SK-N-SH (cell line): ENCODE measurements at regions not wholly inside any gene's neighbourhood (a gene's known extent, or its start where the extent isn't known, plus 50 kb on each side); places are given as distances from the start of the nearest gene placed in this dataset.
A peak's percentile ranks its signal among the peaks of the same experiment; 100 is the strongest.

Experiments used
- CTCF ChIA-PET: fragments of 300-600, 350-600 bp; formaldehyde crosslinking; extraction: SDS; loops from one replicate; lab custom pipeline; 2021; lab: Yijun Ruan, JAX
- POLR2A ChIA-PET: fragments of 350-600 bp; sonication (Branson Sonifier 250); formaldehyde crosslinking; extraction: SDS; loops from one replicate; lab custom pipeline; 2020; ENCODE audit warnings: antibody characterized with exemption, inconsistent platforms; lab: Yijun Ruan, JAX
- DNase-seq: peaks from one replicate; pipeline ENCODE4 v3.0.0; 2012
- H2AFZ ChIP-seq: fragments of 200-600 bp; sonication (generic); 2 replicates; pipeline ENCODE4 v1.8.1; 2016; ENCODE audit warnings: antibody characterized with exemption, mild to moderate bottlenecking, low read depth
- H3F3A ChIP-seq: fragments of 200-600 bp; sonication (generic); replicated peaks from 2 replicates; pipeline ENCODE3; 2016; ENCODE audit warnings: antibody characterized with exemption, mild to moderate bottlenecking; ENCODE audit not compliant: insufficient read depth
- H3K27ac ChIP-seq, 2 experiments: fragments of 200-500 bp in 1 of 2; fragments of 200-600 bp in 1 of 2; sonication (Bioruptor generic) in 1 of 2; sonication (generic), shearing (Covaris generic) in 1 of 2; 2 replicates each; pipeline versions ENCODE4 v1.5.1 to v1.6.1; 2014 to 2016; ENCODE audit warnings: low read depth in 2 of 2, inconsistent platforms in 1 of 2, low read length in 1 of 2, mild to moderate bottlenecking in 1 of 2, mixed read lengths in 1 of 2
- H3K27me3 ChIP-seq: fragments of 200-600 bp; sonication (generic), shearing (Covaris generic); 2 replicates; pipeline ENCODE4 v1.6.1; 2016; ENCODE audit warnings: mixed run types; ENCODE audit not compliant: insufficient read depth
- H3K36me3 ChIP-seq, 2 experiments: fragments of 200-500 bp in 1 of 2; fragments of 200-600 bp in 1 of 2; sonication (Bioruptor generic) in 1 of 2; sonication (generic) in 1 of 2; replicated peaks in 1 of 2; 2 replicates each; pipeline versions ENCODE3 to v1.5.1; 2014 to 2016; ENCODE audit warnings: low read length in 1 of 2, mild to moderate bottlenecking in 1 of 2; ENCODE audit not compliant: insufficient read depth in 2 of 2, control insufficient read depth in 1 of 2
- H3K4me1 ChIP-seq, 2 experiments: fragments of 200-500 bp in 1 of 2; fragments of 200-600 bp in 1 of 2; sonication (Bioruptor generic) in 1 of 2; sonication (generic), shearing (Covaris generic) in 1 of 2; 2 replicates each; pipeline versions ENCODE4 v1.5.1 to v1.6.1; 2014 to 2016; ENCODE audit warnings: low read depth in 1 of 2, low read length in 1 of 2, mixed run types in 1 of 2; ENCODE audit not compliant: insufficient read depth in 2 of 2, control insufficient read depth in 1 of 2
- H3K4me2 ChIP-seq: fragments of 200-600 bp; sonication (generic), shearing (Covaris generic); 2 replicates; pipeline ENCODE4 v1.6.1; 2017; ENCODE audit warnings: mixed run types
- H3K4me3 ChIP-seq, 2 experiments: fragments of 200-500 bp in 1 of 2; fragments of 200-600 bp in 1 of 2; sonication (Bioruptor generic) in 1 of 2; sonication (generic), shearing (Covaris generic) in 1 of 2; 2 replicates each; pipeline versions ENCODE4 v1.5.1 to v1.8.1; 2014 to 2016; ENCODE audit warnings: low read depth in 2 of 2, inconsistent platforms in 1 of 2, low read length in 1 of 2, mild to moderate bottlenecking in 1 of 2, mixed read lengths in 1 of 2, moderate library complexity in 1 of 2
- H3K79me2 ChIP-seq: fragments of 200-600 bp; sonication (generic); 2 replicates; pipeline ENCODE4 v1.8.1; 2017; ENCODE audit warnings: mild to moderate bottlenecking; ENCODE audit not compliant: insufficient read depth
- H3K9ac ChIP-seq: fragments of 200-600 bp; sonication (generic); 2 replicates; pipeline ENCODE4 v1.6.1; 2017; ENCODE audit warnings: mixed run types
- H3K9me2 ChIP-seq: fragments of 200-600 bp; sonication (generic); 2 replicates; pipeline ENCODE4 v1.6.1; 2017; ENCODE audit warnings: mixed run types
- H3K9me3 ChIP-seq: fragments of 200-600 bp; sonication (generic); 2 replicates; pipeline ENCODE4 v1.6.1; 2017; ENCODE audit warnings: mixed run types, mild to moderate bottlenecking, moderate library complexity
- H4K20me1 ChIP-seq: fragments of 200-600 bp; sonication (generic); 2 replicates; pipeline ENCODE4 v1.6.1; 2017; ENCODE audit warnings: mild to moderate bottlenecking, mixed run types; ENCODE audit not compliant: insufficient read depth
- CTCF ChIP-seq: fragments of 200-600 bp; sonication (generic); IDR thresholded peaks from 2 replicates; pipeline ENCODE4 v1.6.1; 2017; ENCODE audit warnings: antibody characterized with exemption, mild to moderate bottlenecking, moderate library complexity
- ELF1 ChIP-seq: IDR thresholded peaks from 2 replicates; pipeline ENCODE4 v1.4.0; 2012
- EP300 ChIP-seq, 2 experiments: IDR thresholded peaks; 2 replicates each; pipeline versions ENCODE4 v1.4.0 to v1.6.1; 2012; ENCODE audit warnings: borderline replicate concordance in 1 of 2, low read depth in 1 of 2, low read length in 1 of 2
- EZH2phosphoT487 ChIP-seq: fragments of 200-600 bp; sonication (generic); IDR thresholded peaks from 2 replicates; pipeline ENCODE4 v1.6.1; 2017; ENCODE audit warnings: low read depth, mixed run types, mild to moderate bottlenecking, antibody characterized with exemption, moderate library complexity, borderline replicate concordance
- FOXM1 ChIP-seq: IDR thresholded peaks from 2 replicates; pipeline ENCODE4 v1.4.0; 2012; ENCODE audit warnings: low read depth, mild to moderate bottlenecking
- GATA2 ChIP-seq: sonication (generic); formaldehyde crosslinking; IDR thresholded peaks from 2 replicates; pipeline ENCODE4 v1.5.0; 2020; ENCODE audit warnings: mild to moderate bottlenecking, missing genetic modification reagents
- IRF3 ChIP-seq: fragments of 150-350 bp; IDR thresholded peaks from 2 replicates; pipeline ENCODE4 v1.6.1; 2016; ENCODE audit warnings: mild to moderate bottlenecking, low read depth, low read length
- JUND ChIP-seq: IDR thresholded peaks from 2 replicates; pipeline ENCODE4 v1.4.0; 2012
- MAX ChIP-seq: IDR thresholded peaks from 2 replicates; pipeline ENCODE4 v1.4.0; 2012; ENCODE audit warnings: low read depth
- MXI1 ChIP-seq: IDR thresholded peaks from 2 replicates; pipeline ENCODE4 v1.6.1; 2012; ENCODE audit warnings: mild to moderate bottlenecking, low read depth, low read length, improper control_type of control experiment
- NFIC ChIP-seq: IDR thresholded peaks from 2 replicates; pipeline ENCODE4 v1.4.0; 2012; ENCODE audit warnings: borderline replicate concordance
- RAD21 ChIP-seq: IDR thresholded peaks from 2 replicates; pipeline ENCODE4 v1.6.1; 2012; ENCODE audit warnings: mild to moderate bottlenecking, low read length
- RCOR1 ChIP-seq: fragments of 150-350 bp; IDR thresholded peaks from 2 replicates; pipeline ENCODE4 v1.6.1; 2017; ENCODE audit warnings: antibody characterized with exemption, low read length
- SIN3A ChIP-seq: IDR thresholded peaks from 2 replicates; pipeline ENCODE4 v1.6.1; 2012; ENCODE audit warnings: low read depth, mild to moderate bottlenecking, low read length, moderate library complexity, borderline replicate concordance
- SMC3 ChIP-seq: IDR thresholded peaks from 2 replicates; pipeline ENCODE4 v1.6.1; 2012; ENCODE audit warnings: low read depth, low read length, improper control_type of control experiment
- TAF1 ChIP-seq: IDR thresholded peaks from 2 replicates; pipeline ENCODE4 v1.6.1; 2012; ENCODE audit warnings: low read depth, mild to moderate bottlenecking, low read length, moderate library complexity, borderline replicate concordance
- USF1 ChIP-seq: IDR thresholded peaks from 2 replicates; pipeline ENCODE4 v1.4.0; 2012; ENCODE audit warnings: low read depth, borderline replicate concordance
- YY1 ChIP-seq: IDR thresholded peaks from 2 replicates; pipeline ENCODE4 v1.4.0; 2012; ENCODE audit warnings: low read depth, mild to moderate bottlenecking
- ZBTB33 ChIP-seq: IDR thresholded peaks from 2 replicates; pipeline ENCODE4 v1.4.0; 2012; ENCODE audit warnings: low read depth, borderline replicate concordance
- WGBS: methylation state at CpG from one replicate; pipeline ENCODE4 v1.1.6; 2017; ENCODE audit warnings: low lambda C conversion rate; 5-methylcytosine and 5-hydroxymethylcytosine counted together

- Histone ChIP-seq H3K9ac (no peak overlapping the region), H3F3A (peaks cover 25% of the 10 kb centered on the region), H4K20me1 (peaks cover 6% of the 10 kb centered on the region; the same call in 1 of the 2 replicates), H3K9me3 (no peaks in the 10 kb centered on the region), H3K4me2 (no peak overlapping the region), H3K36me3 (peaks cover 48 to 53% of the 10 kb centered on the region in 2 experiments), H3K4me3 (no peak overlapping the region), H3K27me3 (no peaks in the 10 kb centered on the region), H3K4me1 (peaks cover 4% of the 10 kb centered on the region in 2 experiments; a peak in 2 of 4 replicates), H3K27ac (no peak overlapping the region), H3K79me2 (no peaks in the 10 kb centered on the region), H2AFZ (no peak overlapping the region), H3K9me2 (no peaks in the 10 kb centered on the region)
- WGBS: 92% methylated on average over 11 of the region's 12 CpGs
- ChIA-PET CTCF (interaction anchor here (0.6 to 21.9 kb wide), 11 partner anchors 13 to 517 kb away, joined by 3 to 566 read pairs (median 9); no protein-coding TSS in a partner anchor), POLR2A (no interaction called here)
- DNase-seq: peak; percentile 25
- TF ChIP-seq YY1: no peak
- TF ChIP-seq FOXM1: no peak
These were observed 355.6 kb downstream of the SEC14L1 start for GRCh38 chr17:77496401-77496801.

GRCh38 chr17:77496831-77497577 is 356.2 kb downstream of the SEC14L1 start:
- ChIA-PET POLR2A (no interaction called here), CTCF (interaction anchor here (0.7 to 21.9 kb wide), 7 partner anchors 21 to 166 kb away, joined by 3 to 566 read pairs (median 16); no protein-coding TSS in a partner anchor)
- H3K4me2 ChIP-seq: no peak overlapping the region
- no peaks in the 10 kb centered on the region for H3K9me3 ChIP-seq
- peak; percentile 38 for DNase-seq
- peaks cover 6% of the 10 kb centered on the region; the same call in 1 of the 2 replicates for H4K20me1 ChIP-seq
- H3K9ac ChIP-seq: no peak overlapping the region
- H3K27ac ChIP-seq: no peak overlapping the region
- H3K79me2 ChIP-seq: no peaks in the 10 kb centered on the region
- H3K9me2 ChIP-seq: no peaks in the 10 kb centered on the region
- peaks cover 51 to 55% of the 10 kb centered on the region in 2 experiments for H3K36me3 ChIP-seq
- peaks cover 4% of the 10 kb centered on the region in 2 experiments; a peak in 2 of 4 replicates for H3K4me1 ChIP-seq
- no peak overlapping the region for H2AFZ ChIP-seq
- 93% methylated on average over 9 of the region's 9 CpGs for WGBS
- peaks cover 25% of the 10 kb centered on the region for H3F3A ChIP-seq
- no peaks in the 10 kb centered on the region for H3K27me3 ChIP-seq
- no peak overlapping the region for H3K4me3 ChIP-seq
- TF ChIP-seq EZH2phosphoT487 (no peak), MXI1 (no peak), SMC3 (no peak), ELF1 (no peak), YY1 (no peak), JUND (no peak), USF1 (no peak), CTCF (no peak), EP300 (IDR thresholded peaks at IDR 0.05; ENCODE audit: borderline replicate concordance in 1 of 2, low read depth in 1 of 2, low read length in 1 of 2) (no peak), TAF1 (no peak), ZBTB33 (no peak), RCOR1 (no peak), MAX (no peak), SIN3A (no peak), RAD21 (no peak), NFIC (no peak), GATA2 (no peak), IRF3 (no peak)
